Heart right ventricle (tissue), 16 donors: ENCODE measurements at regions not wholly inside any gene's neighbourhood (a gene's known extent, or its start where the extent isn't known, plus 50 kb on each side); places are given as distances from the start of the nearest gene placed in this dataset.

Experiments
- ATAC-seq, 8 donors: fragments of 200-7000 bp; cut with Tn5 transposase; one replicate each; pipeline ENCODE4 v1.9.1; 2020; ENCODE audit warnings: mild to moderate bottlenecking in 8 of 8, moderate library complexity in 8 of 8, moderate number of reproducible peaks in 1 of 8
- DNase-seq, 2 donors: peaks; one replicate each; pipeline ENCODE4 v3.0.0-alpha.2; 2020
- H3K27ac ChIP-seq, 10 donors: fragments of 200-600 bp; sonication (generic) in 2 of 10; one replicate each; pipeline versions ENCODE4 v1.5.0 to v1.8.0; 2020 to 2022; ENCODE audit warnings: mild to moderate bottlenecking in 3 of 10
- H3K27me3 ChIP-seq, 7 donors: fragments of 200-600 bp; one replicate each; pipeline ENCODE4 v1.8.0; 2021 to 2022; ENCODE audit warnings: mild to moderate bottlenecking in 2 of 7
- H3K36me3 ChIP-seq, 9 donors: fragments of 200-600 bp; sonication (generic) in 1 of 9; one replicate each; pipeline versions ENCODE4 v1.5.0 to v1.8.0; 2020 to 2022; ENCODE audit warnings: mild to moderate bottlenecking in 2 of 9
- H3K4me1 ChIP-seq, 9 donors: fragments of 200-600 bp; sonication (generic) in 1 of 9; one replicate each; pipeline versions ENCODE4 v1.5.0 to v1.8.0; 2020 to 2022; ENCODE audit warnings: mild to moderate bottlenecking in 4 of 9
- H3K4me3 ChIP-seq, 10 donors: fragments of 200-600 bp; sonication (generic) in 2 of 10; one replicate each; pipeline versions ENCODE4 v1.5.0 to v1.8.0; 2020 to 2022; ENCODE audit warnings: mild to moderate bottlenecking in 7 of 10, moderate library complexity in 2 of 10
- H3K9me3 ChIP-seq, 11 donors: fragments of 200-600 bp in 10 of 11; sonication (generic) in 2 of 11; one replicate each; pipeline versions ENCODE4 v1.5.0 to v1.8.0; 2013 to 2022; ENCODE audit warnings: mild to moderate bottlenecking in 2 of 11, control low read depth in 1 of 11, moderate library complexity in 1 of 11
- WGBS, 2 donors: extraction: QIAGEN DNeasy Blood & Tissue Kit; methylation state at CpG; one replicate each; pipeline ENCODE4 v1.1.7; 2013; ENCODE audit warnings: inconsistent platforms in 1 of 2; 5-methylcytosine and 5-hydroxymethylcytosine counted together
- intact Hi-C, 10 donors: fragments of 100-400 bp; cut with DNase I; formaldehyde crosslinking; loops; one replicate each; pipeline versions ENCODE4 v1.11.1 to v1.14.2; 2022
- TF ChIP-seq, protein P1 (sequence below), 9 donors: fragments of 200-600 bp; sonication (generic) in 2 of 9; IDR thresholded peaks; one replicate each; pipeline versions ENCODE4 v1.5.0 to v1.8.0; 2021 to 2022; ENCODE audit warnings: antibody characterized with exemption in 9 of 9, mild to moderate bottlenecking in 5 of 9, moderate library complexity in 1 of 9
- donor health status: Arrhythmogenic right ventricular cardiomyopathy.
- donor health status: ischemic (EF 13 %, LVEDD 7.1; RV severe dilation, severe dysfunction).
- donor health status: healthy with polysubstance abuse.
- donor health status: DM: no; HTN: yes; CAD: no.
- donor health status: DM: no; HTN: no; CAD: no.
- donor health status: ischemic (EF 25% LVEDD 6.9; RV normal size, moderate dysfunction).
- donor health status: ischemic (EF 25% LVEDD 5.7; RV mildly dilated, moderate dysfunction).
- donor health status: healthy.
- donor health status: DM: yes; HTN: yes; CAD: no.
- donor health status: Ischemic cardiomyopathy.
- donor health status: ischemic (EF 35%, LVEDD 5.7; RV mildly dilated, moderate dysfunction).
- donor health status: nonischemic (EF 11% LVEDD 7.7; RV severe dilation, severe dysfunction).
- donor health status: DM: yes; HTN: yes; CAD: no.
- donor health status: PGD.
- donor health status: ischemic (EF 29% LVEDD 5.4; RV normal size, mild dysfunction).
- donor health status: nonischemic (EF 23%, LVEDD 6.1; RV moderate dilation, normal function).

DNA sequence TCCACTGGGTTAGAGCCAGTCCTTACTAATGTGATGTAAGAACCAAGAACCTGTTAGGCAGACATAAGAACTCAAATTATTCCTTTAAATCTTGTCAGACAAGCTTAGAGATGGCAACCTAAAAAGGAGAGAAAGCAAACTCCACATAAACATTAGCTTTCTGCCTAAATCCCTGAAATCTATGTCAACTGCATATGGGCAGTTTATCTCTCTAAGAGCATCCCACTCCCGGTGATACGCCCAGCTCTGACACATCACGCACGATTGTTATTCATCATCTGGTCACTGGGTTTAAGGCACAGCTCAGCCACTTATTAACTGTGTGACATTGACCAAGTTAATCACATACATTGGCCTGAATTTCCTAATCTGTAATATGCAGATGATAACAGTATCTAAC, 323.7 kb downstream of the HHIPL2 start:
- Histone ChIP-seq H3K27ac (no peak overlapping the region), H3K4me1 (peaks cover 0 to 9% (median 0%) of the 10 kb centered on the region in 9 donors), H3K27me3 (no peaks in the 10 kb centered on the region), H3K36me3 (no peaks in the 10 kb centered on the region), H3K9me3 (peaks cover 0 to 10% (median 0%) of the 10 kb centered on the region in 11 donors), H3K4me3 (no peak overlapping the region)
- WGBS, 2 donors: 57 to 68% methylated on average over 4 of the region's 4 CpGs
- intact Hi-C loops: no loop called here
- DNase-seq (no peak), ATAC-seq (no peak)
- TF ChIP-seq, protein P1, sequence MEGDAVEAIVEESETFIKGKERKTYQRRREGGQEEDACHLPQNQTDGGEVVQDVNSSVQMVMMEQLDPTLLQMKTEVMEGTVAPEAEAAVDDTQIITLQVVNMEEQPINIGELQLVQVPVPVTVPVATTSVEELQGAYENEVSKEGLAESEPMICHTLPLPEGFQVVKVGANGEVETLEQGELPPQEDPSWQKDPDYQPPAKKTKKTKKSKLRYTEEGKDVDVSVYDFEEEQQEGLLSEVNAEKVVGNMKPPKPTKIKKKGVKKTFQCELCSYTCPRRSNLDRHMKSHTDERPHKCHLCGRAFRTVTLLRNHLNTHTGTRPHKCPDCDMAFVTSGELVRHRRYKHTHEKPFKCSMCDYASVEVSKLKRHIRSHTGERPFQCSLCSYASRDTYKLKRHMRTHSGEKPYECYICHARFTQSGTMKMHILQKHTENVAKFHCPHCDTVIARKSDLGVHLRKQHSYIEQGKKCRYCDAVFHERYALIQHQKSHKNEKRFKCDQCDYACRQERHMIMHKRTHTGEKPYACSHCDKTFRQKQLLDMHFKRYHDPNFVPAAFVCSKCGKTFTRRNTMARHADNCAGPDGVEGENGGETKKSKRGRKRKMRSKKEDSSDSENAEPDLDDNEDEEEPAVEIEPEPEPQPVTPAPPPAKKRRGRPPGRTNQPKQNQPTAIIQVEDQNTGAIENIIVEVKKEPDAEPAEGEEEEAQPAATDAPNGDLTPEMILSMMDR (IDR thresholded peaks at IDR 0.05): no peak

DNA sequence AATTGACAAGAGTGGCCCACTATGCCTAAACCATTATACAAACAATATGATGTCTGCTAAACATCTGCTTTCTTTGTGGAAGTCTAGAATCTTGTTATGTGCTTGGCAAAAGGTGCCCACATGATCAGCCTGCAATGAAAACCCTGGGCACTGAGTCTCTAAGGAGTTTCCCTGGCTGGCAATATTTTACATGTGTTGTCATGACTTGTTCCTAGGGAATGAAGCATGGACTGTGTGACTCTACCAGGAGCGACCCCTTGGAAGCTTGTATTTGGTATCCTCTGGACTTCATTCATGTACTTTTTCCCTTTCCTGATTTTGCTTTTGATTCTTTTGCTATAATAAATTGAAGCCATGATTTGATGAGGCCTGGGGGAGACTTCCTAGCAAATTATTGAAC, 324.9 kb downstream of the HHIPL2 start:
- Histone ChIP-seq H3K4me1 (peaks cover 0 to 9% (median 0%) of the 10 kb centered on the region in 9 donors), H3K4me3 (no peak overlapping the region), H3K36me3 (no peaks in the 10 kb centered on the region), H3K27me3 (no peaks in the 10 kb centered on the region), H3K9me3 (peaks cover 0 to 16% (median 2%) of the 10 kb centered on the region in 11 donors), H3K27ac (no peak overlapping the region)
- intact Hi-C loops: no loop called here
- WGBS, 2 donors: 98 to 100% methylated on average over 1 of the region's 1 CpG
- DNase-seq: no peak
- TF ChIP-seq, protein P1 (IDR thresholded peaks at IDR 0.05): no peak
- no peak for ATAC-seq

DNA sequence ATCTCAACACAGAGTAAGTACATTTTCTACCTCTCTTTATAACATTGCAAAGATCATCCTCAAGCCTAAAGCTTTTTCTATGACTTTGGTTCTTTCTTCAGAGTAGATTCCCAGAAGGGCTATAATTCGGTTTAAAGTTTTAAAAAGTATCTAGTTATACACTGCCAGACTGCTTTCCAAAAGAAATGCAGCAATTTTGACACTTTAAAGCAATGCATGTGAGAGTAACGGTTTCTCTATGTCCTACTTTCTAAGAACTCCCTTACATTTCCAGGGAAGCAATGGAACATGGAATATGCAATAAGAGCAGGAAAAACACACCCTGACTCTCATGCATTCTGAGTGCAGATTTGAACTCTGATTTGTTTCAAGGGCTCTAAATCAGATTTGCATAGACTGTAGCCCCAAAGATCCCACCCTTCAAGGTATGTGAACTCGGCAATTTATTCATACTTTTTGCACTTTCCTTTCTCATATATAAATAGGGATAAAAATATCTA, 331.6 kb downstream of the HHIPL2 start:
- intact Hi-C loops: no loop called here
- Histone ChIP-seq H3K27ac (no peak overlapping the region), H3K27me3 (peaks cover 0 to 3% (median 0%) of the 10 kb centered on the region in 7 donors), H3K9me3 (peaks cover 0 to 16% (median 2%) of the 10 kb centered on the region in 11 donors), H3K36me3 (no peaks in the 10 kb centered on the region), H3K4me1 (no peaks in the 10 kb centered on the region), H3K4me3 (no peak overlapping the region)
- 75 to 78% methylated on average over 3 of the region's 3 CpGs for WGBS, 2 donors
- ATAC-seq (no peak), DNase-seq (no peak)
- TF ChIP-seq, protein P1 (IDR thresholded peaks at IDR 0.05): no peak

DNA sequence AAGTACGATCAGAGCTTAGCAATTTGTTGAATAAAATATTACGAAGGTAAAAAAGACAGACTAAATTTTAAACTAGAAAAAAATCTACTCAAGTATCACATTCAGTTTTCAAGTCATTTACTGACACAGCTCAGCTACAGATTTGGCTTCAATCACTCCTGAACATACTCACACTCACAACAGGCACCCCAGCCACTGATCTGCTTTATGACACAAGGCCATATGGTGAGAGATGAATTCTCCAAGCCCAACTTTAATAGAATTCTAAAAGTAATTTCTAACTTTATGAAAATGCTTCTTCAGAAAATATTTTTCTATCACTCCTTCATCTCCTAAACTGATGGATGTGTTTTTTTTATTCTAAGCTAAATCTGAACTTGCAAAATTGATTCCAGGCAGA, 337.1 kb downstream of the HHIPL2 start:
- H3K27me3 ChIP-seq: peaks cover 0 to 5% (median 0%) of the 10 kb centered on the region in 7 donors
- DNase-seq: no peak
- WGBS, 2 donors: 75 to 80% methylated on average over 2 of the region's 2 CpGs
- intact Hi-C loops: no loop called here
- no peak overlapping the region for H3K27ac ChIP-seq
- H3K9me3 ChIP-seq: no peaks in the 10 kb centered on the region
- ATAC-seq: no peak
- H3K36me3 ChIP-seq: no peaks in the 10 kb centered on the region
- no peaks in the 10 kb centered on the region for H3K4me1 ChIP-seq
- no peak overlapping the region for H3K4me3 ChIP-seq
- TF ChIP-seq, protein P1 (IDR thresholded peaks at IDR 0.05): no peak
